HG03342 (cell line): ENCODE measurements at regions not wholly inside any gene's neighbourhood (a gene's known extent, or its start where the extent isn't known, plus 50 kb on each side); places are given as distances from the start of the nearest gene placed in this dataset.

Experiments
- ATAC-seq: cut with Tn5 transposase; IDR thresholded peaks from one replicate; pipeline ENCODE4 v1.9.1; 2021; ENCODE audit warnings: mild to moderate bottlenecking, moderate library complexity; ENCODE audit not compliant: unreplicated experiment

GRCh38 chr7:22659741-22660140 is 67.3 kb upstream of the IL6 start:
- no peak for ATAC-seq

- no peak for ATAC-seq
These were observed 69.0 kb upstream of the IL6 start for GRCh38 chr7:22658031-22658430.

GRCh38 chr7:22657479-22657878 is 69.5 kb upstream of the IL6 start:
- no peak for ATAC-seq

GRCh38 chr7:22655781-22656180 is 71.2 kb upstream of the IL6 start:
- no peak for ATAC-seq

- ATAC-seq, result no peak
These were observed 72.2 kb upstream of the IL6 start for GRCh38 chr7:22654831-22655230.

GRCh38 chr7:22653951-22654350 is 73.0 kb upstream of the IL6 start:
- ATAC-seq, result no peak

GRCh38 chr7:22651534-22652243 is 75.3 kb upstream of the IL6 start:
- ATAC-seq, result no peak

GRCh38 chr7:22651036-22651435 is 76.0 kb upstream of the IL6 start:
- no peak for ATAC-seq

- ATAC-seq, result no peak
These were observed 77.3 kb upstream of the IL6 start for GRCh38 chr7:22649686-22650085.

GRCh38 chr7:22647451-22648257 is 79.3 kb upstream of the IL6 start:
- no peak for ATAC-seq

GRCh38 chr7:22645418-22646181 is 81.4 kb upstream of the IL6 start:
- ATAC-seq, result no peak

- no peak for ATAC-seq
These were observed 84.5 kb upstream of the IL6 start for GRCh38 chr7:22642454-22642853.

- ATAC-seq, result peak; percentile 98
These were observed 86.7 kb upstream of the IL6 start for GRCh38 chr7:22640269-22640668.

- ATAC-seq, result no peak
These were observed 87.6 kb upstream of the IL6 start for GRCh38 chr7:22639396-22639795.

GRCh38 chr7:22635349-22635748 is 91.7 kb upstream of the IL6 start:
- no peak for ATAC-seq

- ATAC-seq, result no peak
These were observed 93.0 kb upstream of the IL6 start for GRCh38 chr7:22633954-22634474.

- ATAC-seq, result no peak
These were observed 93.6 kb upstream of the IL6 start for GRCh38 chr7:22633286-22633953.

- no peak for ATAC-seq
These were observed 94.3 kb upstream of the IL6 start for GRCh38 chr7:22632674-22633073.

GRCh38 chr7:22631730-22632129 is 95.3 kb upstream of the IL6 start:
- no peak for ATAC-seq

- ATAC-seq, result no peak
These were observed 96.9 kb upstream of the IL6 start for GRCh38 chr7:22630069-22630468.

- no peak for ATAC-seq
These were observed 97.9 kb upstream of the IL6 start for GRCh38 chr7:22629056-22629455.
